GM19238 (cell line): ENCODE measurements at regions not wholly inside any gene's neighbourhood (a gene's known extent, or its start where the extent isn't known, plus 50 kb on each side); places are given as distances from the start of the nearest gene placed in this dataset.

Experiments used
- DNase-seq: peaks from one replicate; pipeline ENCODE4 v3.0.0; 2011; ENCODE audit warnings: low spot score; ENCODE audit not compliant: insufficient read length

- DNase-seq, result no peak
These were observed 77.2 kb upstream of the SLC10A2 start for GRCh38 chr13:103143432-103143831.

GRCh38 chr13:103142151-103142550 lies 75.9 kb upstream of the SLC10A2 start:
- DNase-seq, result no peak

DNA sequence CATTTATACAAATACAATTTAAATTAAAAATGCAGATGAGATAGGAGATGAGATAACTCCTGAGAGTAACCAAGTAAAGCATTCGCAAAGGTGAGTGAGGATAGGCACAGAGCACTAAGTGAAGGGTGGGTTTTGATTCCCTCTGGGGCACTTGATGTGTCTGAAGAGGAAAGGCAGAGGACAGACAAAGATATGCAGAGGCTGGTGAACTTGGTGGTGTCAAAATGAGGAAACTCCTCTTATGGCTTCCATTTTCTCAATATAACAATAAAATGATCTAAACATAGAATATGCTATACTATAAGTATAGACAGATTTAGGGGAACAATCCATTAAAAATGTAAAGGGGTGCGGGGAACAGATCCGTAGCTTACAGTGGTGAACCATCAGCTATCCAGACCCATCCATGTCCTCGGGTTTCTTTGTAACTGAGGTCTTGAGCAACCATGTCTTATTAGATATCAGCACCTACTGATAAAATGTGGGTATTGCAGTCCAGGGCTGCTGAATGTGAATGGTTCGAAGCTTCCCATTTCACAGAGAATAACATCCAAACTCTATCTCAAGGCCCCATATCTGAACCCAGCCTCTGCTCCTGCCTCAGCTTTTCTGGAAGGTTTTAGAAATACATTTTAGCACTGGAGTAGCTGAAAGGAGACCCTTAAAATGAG lies 73.9 kb upstream of the SLC10A2 start:
- DNase-seq, result no peak

- no peak for DNase-seq
These were observed 68.1 kb upstream of the SLC10A2 start for GRCh38 chr13:103134271-103134670.

- DNase-seq, result no peak
These were observed 67.3 kb upstream of the SLC10A2 start for GRCh38 chr13:103133556-103133955.

GRCh38 chr13:103130681-103131210 lies 64.5 kb upstream of the SLC10A2 start:
- DNase-seq, result peak; percentile 10

- DNase-seq, result no peak
These were observed 63.9 kb upstream of the SLC10A2 start for GRCh38 chr13:103130146-103130545.
